OCI-LY1 (cell line): ENCODE measurements at regions not wholly inside any gene's neighbourhood (a gene's known extent, or its start where the extent isn't known, plus 50 kb on each side); places are given as distances from the start of the nearest gene placed in this dataset.

ENCODE experiments used
- EZH2 ChIP-seq: fragments of 200-600 bp; sonication (generic), shearing (Covaris generic); IDR thresholded peaks from 2 replicates; pipeline ENCODE4 v1.8.0; 2017; ENCODE audit warnings: borderline replicate concordance, mixed run types, mild to moderate bottlenecking, antibody characterized with exemption, low read length, moderate library complexity, mixed read lengths
- TF ChIP-seq, protein P1 (sequence below): fragments of 200-600 bp; sonication (generic), shearing (Covaris generic); IDR thresholded peaks from 2 replicates; pipeline ENCODE4 v1.5.1; 2017; ENCODE audit warnings: mild to moderate bottlenecking, antibody characterized with exemption, low read length, moderate library complexity, mixed read lengths

GRCh38 chr12:25713264-25713663, 160.2 kb upstream of the LMNTD1 start:
- TF ChIP-seq, protein P1, sequence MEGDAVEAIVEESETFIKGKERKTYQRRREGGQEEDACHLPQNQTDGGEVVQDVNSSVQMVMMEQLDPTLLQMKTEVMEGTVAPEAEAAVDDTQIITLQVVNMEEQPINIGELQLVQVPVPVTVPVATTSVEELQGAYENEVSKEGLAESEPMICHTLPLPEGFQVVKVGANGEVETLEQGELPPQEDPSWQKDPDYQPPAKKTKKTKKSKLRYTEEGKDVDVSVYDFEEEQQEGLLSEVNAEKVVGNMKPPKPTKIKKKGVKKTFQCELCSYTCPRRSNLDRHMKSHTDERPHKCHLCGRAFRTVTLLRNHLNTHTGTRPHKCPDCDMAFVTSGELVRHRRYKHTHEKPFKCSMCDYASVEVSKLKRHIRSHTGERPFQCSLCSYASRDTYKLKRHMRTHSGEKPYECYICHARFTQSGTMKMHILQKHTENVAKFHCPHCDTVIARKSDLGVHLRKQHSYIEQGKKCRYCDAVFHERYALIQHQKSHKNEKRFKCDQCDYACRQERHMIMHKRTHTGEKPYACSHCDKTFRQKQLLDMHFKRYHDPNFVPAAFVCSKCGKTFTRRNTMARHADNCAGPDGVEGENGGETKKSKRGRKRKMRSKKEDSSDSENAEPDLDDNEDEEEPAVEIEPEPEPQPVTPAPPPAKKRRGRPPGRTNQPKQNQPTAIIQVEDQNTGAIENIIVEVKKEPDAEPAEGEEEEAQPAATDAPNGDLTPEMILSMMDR = no peak
- no peak for TF ChIP-seq EZH2
